ENCODE measurements at regions not wholly inside any gene's neighbourhood (a gene's known extent, or its start where the extent isn't known, plus 50 kb on each side); places are given as distances from the start of the nearest gene placed in this dataset.

GRCh38 chr9:75830303-75830702 lies 60.2 kb upstream of the PCSK5 start:
- in situ Hi-C loops (cut with MboI; ENCODE audit: low sequenced_read_pairs, unreplicated experiment): no loop called here
- no peak for TF ChIP-seq CTCF (IDR thresholded peaks at IDR 0.05; ENCODE audit: borderline replicate concordance, control extremely low read depth, extremely low read depth, insufficient read depth, missing control alignments)
- peak; percentile 17 for DNase-seq (ENCODE audit: low spot score)

- in situ Hi-C loops (cut with MboI; ENCODE audit: low sequenced_read_pairs, unreplicated experiment): no loop called here
- DNase-seq (ENCODE audit: low spot score): no peak
- TF ChIP-seq CTCF (IDR thresholded peaks at IDR 0.05; ENCODE audit: borderline replicate concordance, control extremely low read depth, extremely low read depth, insufficient read depth, missing control alignments): no peak
Measured at GRCh38 chr9:75833778-75834177, 56.7 kb upstream of the PCSK5 start.

GRCh38 chr9:75834878-75835277 lies 55.6 kb upstream of the PCSK5 start:
- in situ Hi-C loops (cut with MboI; ENCODE audit: low sequenced_read_pairs, unreplicated experiment): no loop called here
- DNase-seq (ENCODE audit: low spot score): no peak
- TF ChIP-seq CTCF (IDR thresholded peaks at IDR 0.05; ENCODE audit: borderline replicate concordance, control extremely low read depth, extremely low read depth, insufficient read depth, missing control alignments): no peak

Data from GM13976 (cell line).